NCI-H748 (cell line): ENCODE measurements at regions not wholly inside any gene's neighbourhood (a gene's known extent, or its start where the extent isn't known, plus 50 kb on each side); places are given as distances from the start of the nearest gene placed in this dataset.

Experiments used
- DNase-seq: peaks from one replicate; lab custom pipeline; 2025; ENCODE audit not compliant: unreplicated experiment; lab: John Stamatoyannopoulos, UW

- peak; percentile 97 for DNase-seq
Measured at GRCh38 chr13:23980160-23980551, 82.9 kb upstream of the C1QTNF9B start.

GRCh38 chr13:23983671-23984070 is 86.4 kb upstream of the C1QTNF9B start:
- DNase-seq = no peak

GRCh38 chr13:23984546-23984945 is 87.2 kb upstream of the C1QTNF9B start:
- no peak for DNase-seq

- no peak for DNase-seq
Measured at GRCh38 chr13:23985060-23985459, 87.8 kb upstream of the C1QTNF9B start.

- DNase-seq = no peak
Measured at GRCh38 chr13:23985839-23986238, 88.5 kb upstream of the C1QTNF9B start.

GRCh38 chr13:23986619-23987018 is 89.3 kb upstream of the C1QTNF9B start:
- no peak for DNase-seq

- DNase-seq = no peak
Measured at GRCh38 chr13:23987331-23987894, 90.1 kb upstream of the C1QTNF9B start.

- peak; percentile 24 for DNase-seq
Measured at GRCh38 chr13:23988546-23989122, 91.3 kb upstream of the C1QTNF9B start.

GRCh38 chr13:23990455-23990854 is 93.2 kb upstream of the C1QTNF9B start:
- DNase-seq = no peak

- no peak for DNase-seq
Measured at GRCh38 chr13:23991119-23991518, 93.8 kb upstream of the C1QTNF9B start.

- no peak for DNase-seq
Measured at GRCh38 chr13:23992781-23993679, 95.7 kb upstream of the C1QTNF9B start.

GRCh38 chr13:23993680-23993985 is 96.3 kb upstream of the C1QTNF9B start:
- no peak for DNase-seq

- no peak for DNase-seq
Measured at GRCh38 chr13:23995283-23996073, 98.2 kb upstream of the C1QTNF9B start.

GRCh38 chr13:23996456-23996855 is 99.2 kb upstream of the C1QTNF9B start:
- DNase-seq = no peak

GRCh38 chr13:23999424-23999823 is 102.1 kb upstream of the C1QTNF9B start:
- DNase-seq = no peak

- no peak for DNase-seq
Measured at GRCh38 chr13:24002206-24002815, 105.0 kb upstream of the C1QTNF9B start.

- DNase-seq = no peak
Measured at GRCh38 chr13:24004142-24004899, 107.0 kb upstream of the C1QTNF9B start.

- DNase-seq = no peak
Measured at GRCh38 chr13:24004971-24005370, 107.7 kb upstream of the C1QTNF9B start.

- DNase-seq = no peak
Measured at GRCh38 chr13:24005755-24006281, 108.5 kb upstream of the C1QTNF9B start.
